ENCODE measurements at regions not wholly inside any gene's neighbourhood (a gene's known extent, or its start where the extent isn't known, plus 50 kb on each side); places are given as distances from the start of the nearest gene placed in this dataset.

DNA sequence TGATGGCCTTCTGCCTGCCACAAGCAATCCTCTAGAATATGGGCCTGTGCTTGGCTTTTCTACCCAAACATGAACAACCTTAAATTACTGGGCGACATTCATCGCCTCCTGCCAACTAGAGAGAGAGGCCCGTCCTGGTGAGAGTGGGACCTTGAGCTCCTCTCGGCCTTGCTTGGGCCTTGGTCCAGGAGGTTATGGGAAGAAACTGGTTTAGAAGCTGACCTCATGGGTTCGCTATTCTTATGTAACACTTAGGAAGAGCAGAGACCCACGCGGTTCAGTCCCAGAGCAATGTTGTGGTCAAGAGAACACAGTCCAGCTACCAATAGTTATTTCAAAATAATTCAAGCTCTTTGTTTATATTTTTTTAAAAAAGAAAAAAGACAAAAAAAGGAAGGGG, 176.3 kb upstream of the ZNF32 start:
- CTCF ChIA-PET, result interaction anchor here (1.5 kb wide), 1 partner anchor 135 kb away, joined by 5 read pairs; no protein-coding TSS in a partner anchor
- TF ChIP-seq, protein P1, sequence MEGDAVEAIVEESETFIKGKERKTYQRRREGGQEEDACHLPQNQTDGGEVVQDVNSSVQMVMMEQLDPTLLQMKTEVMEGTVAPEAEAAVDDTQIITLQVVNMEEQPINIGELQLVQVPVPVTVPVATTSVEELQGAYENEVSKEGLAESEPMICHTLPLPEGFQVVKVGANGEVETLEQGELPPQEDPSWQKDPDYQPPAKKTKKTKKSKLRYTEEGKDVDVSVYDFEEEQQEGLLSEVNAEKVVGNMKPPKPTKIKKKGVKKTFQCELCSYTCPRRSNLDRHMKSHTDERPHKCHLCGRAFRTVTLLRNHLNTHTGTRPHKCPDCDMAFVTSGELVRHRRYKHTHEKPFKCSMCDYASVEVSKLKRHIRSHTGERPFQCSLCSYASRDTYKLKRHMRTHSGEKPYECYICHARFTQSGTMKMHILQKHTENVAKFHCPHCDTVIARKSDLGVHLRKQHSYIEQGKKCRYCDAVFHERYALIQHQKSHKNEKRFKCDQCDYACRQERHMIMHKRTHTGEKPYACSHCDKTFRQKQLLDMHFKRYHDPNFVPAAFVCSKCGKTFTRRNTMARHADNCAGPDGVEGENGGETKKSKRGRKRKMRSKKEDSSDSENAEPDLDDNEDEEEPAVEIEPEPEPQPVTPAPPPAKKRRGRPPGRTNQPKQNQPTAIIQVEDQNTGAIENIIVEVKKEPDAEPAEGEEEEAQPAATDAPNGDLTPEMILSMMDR (IDR thresholded peaks at IDR 0.05; ENCODE audit: insufficient read depth, low read depth, low read length), result no peak
- Histone ChIP-seq H3K4me3 (ENCODE audit: low read depth, low read length) (no peak overlapping the region), H3K27me3 (ENCODE audit: control insufficient read depth, insufficient read depth, low read length) (no peaks in the 10 kb centered on the region), H3K36me3 (ENCODE audit: control insufficient read depth, insufficient read depth, low read length) (no peaks in the 10 kb centered on the region)
- no peak for DNase-seq (ENCODE audit: low read depth)
- POLR2A ChIA-PET, result interaction anchor here (0.5 kb wide), 2 partner anchors 30 to 51 kb away, joined by 3 to 9 read pairs; no protein-coding TSS in a partner anchor

DNA sequence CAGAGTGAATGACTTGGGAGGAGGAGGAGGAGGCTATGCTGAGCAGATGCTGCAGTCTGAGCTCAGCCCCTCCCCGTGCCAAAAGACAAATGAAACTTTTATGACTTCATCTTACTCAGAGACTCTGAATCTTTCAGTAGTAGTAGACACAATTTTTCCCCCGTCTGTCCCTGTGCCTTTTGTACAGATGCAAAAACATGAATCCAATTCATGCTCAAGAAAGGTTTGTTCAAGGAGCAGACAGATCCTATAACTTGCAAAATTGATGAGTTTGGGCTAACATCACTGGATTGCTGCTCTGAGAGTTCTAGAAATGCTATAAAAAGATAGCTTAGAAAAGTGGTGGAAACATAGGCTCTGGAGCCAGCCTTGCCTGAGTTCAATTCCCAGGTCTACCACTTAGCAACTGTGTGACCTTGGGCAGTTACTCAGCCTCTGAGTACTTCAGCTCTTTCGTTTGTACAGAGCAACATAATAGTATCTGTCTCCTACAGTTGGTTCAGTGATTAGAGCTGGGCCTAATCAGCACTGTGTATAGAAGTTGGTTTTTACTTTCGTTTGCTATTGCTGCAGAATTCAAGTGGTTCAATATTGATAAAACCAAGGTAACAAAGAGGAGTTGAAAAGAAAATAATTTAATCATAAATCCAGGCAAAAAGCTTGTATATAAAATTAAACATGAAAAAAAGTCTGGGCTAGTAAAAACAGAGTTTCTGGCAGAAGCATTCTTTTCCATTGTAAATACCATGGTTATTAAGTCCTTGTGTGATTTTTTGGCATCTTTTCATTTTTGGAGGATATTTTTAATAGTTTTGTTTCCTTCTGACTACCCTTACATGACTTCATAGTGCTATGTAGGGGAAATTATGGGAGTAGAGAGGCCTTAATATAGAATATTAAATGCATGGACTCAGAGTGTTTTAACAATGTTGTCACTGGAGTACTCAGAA, 174.2 kb upstream of the ZNF32 start:
- H3K27me3 ChIP-seq (ENCODE audit: control insufficient read depth, insufficient read depth, low read length), result no peaks in the 10 kb centered on the region
- TF ChIP-seq, protein P1 (IDR thresholded peaks at IDR 0.05; ENCODE audit: insufficient read depth, low read depth, low read length), result no peak
- no peaks in the 10 kb centered on the region for H3K36me3 ChIP-seq (ENCODE audit: control insufficient read depth, insufficient read depth, low read length)
- DNase-seq (ENCODE audit: low read depth), result peak; percentile 57
- ChIA-PET CTCF (interaction anchor here (0.9 to 2.7 kb wide), 3 partner anchors 24 to 1042 kb away, joined by 3 to 10 read pairs (median 3); no protein-coding TSS in a partner anchor), POLR2A (interaction anchor here (0.7 kb wide), 1 partner anchor 14 kb away, joined by 3 read pairs; no protein-coding TSS in a partner anchor)
- H3K4me3 ChIP-seq (ENCODE audit: low read depth, low read length), result no peak overlapping the region

DNA sequence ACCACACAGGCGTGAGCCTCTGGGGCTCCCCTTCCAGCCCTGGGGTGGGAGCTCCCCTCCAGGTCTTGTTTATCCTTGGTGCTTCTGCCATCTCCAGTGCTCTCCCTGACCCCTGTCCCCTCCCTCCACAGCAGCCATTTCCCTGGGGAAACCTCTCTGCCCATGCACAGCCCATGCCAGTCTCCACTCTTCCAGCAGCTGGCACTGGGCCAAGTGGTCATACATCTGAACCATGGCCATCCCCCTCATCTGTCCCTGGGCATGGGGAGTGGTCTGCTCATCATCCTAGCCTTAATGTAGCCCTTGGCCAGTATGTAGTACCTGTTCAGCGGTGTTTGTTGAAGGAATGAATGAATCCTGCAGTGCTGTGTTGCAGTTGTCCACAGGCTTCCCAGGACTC, 172.4 kb upstream of the ZNF32 start:
- POLR2A ChIA-PET, result interaction anchor here (0.7 kb wide), 1 partner anchor 130 kb away, joined by 3 read pairs; no protein-coding TSS in a partner anchor
- no peaks in the 10 kb centered on the region for H3K27me3 ChIP-seq (ENCODE audit: control insufficient read depth, insufficient read depth, low read length)
- DNase-seq (ENCODE audit: low read depth), result no peak
- H3K4me3 ChIP-seq (ENCODE audit: low read depth, low read length), result no peak overlapping the region
- TF ChIP-seq, protein P1 (IDR thresholded peaks at IDR 0.05; ENCODE audit: insufficient read depth, low read depth, low read length), result no peak
- H3K36me3 ChIP-seq (ENCODE audit: control insufficient read depth, insufficient read depth, low read length), result no peaks in the 10 kb centered on the region
- CTCF ChIA-PET, result interaction anchor here (2.1 kb wide), 1 partner anchor 131 kb away, joined by 5 read pairs; no protein-coding TSS in a partner anchor

DNA sequence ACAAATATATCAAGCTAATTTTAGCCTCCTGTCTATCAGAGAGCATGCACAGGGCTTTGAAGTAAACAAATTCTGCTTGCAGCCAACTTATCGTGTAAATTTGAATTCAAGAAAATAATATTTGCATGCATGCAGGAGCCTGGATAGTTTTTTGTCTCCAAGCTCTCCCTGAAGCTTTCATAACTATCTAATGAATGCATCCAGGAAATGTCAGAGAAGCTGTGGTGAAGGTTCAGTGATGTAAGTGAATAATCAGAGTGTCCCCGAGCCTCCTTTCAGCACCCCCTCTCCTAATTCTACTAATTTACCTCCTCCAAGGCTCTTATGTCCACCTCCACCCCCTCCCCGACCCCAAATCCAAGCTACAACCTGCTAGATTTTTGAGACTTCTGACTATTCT, 172.0 kb upstream of the ZNF32 start:
- POLR2A ChIA-PET, result interaction anchor here (0.7 kb wide), 1 partner anchor 129 kb away, joined by 3 read pairs; no protein-coding TSS in a partner anchor
- Histone ChIP-seq H3K27me3 (ENCODE audit: control insufficient read depth, insufficient read depth, low read length) (no peaks in the 10 kb centered on the region), H3K36me3 (ENCODE audit: control insufficient read depth, insufficient read depth, low read length) (no peaks in the 10 kb centered on the region), H3K4me3 (ENCODE audit: low read depth, low read length) (no peak overlapping the region)
- no peak for DNase-seq (ENCODE audit: low read depth)
- CTCF ChIA-PET, result interaction anchor here (1.2 to 2.1 kb wide), 2 partner anchors 33 to 131 kb away, joined by 3 to 5 read pairs; no protein-coding TSS in a partner anchor
- TF ChIP-seq, protein P1 (IDR thresholded peaks at IDR 0.05; ENCODE audit: insufficient read depth, low read depth, low read length), result no peak
